ENCODE measurements at regions not wholly inside any gene's neighbourhood (a gene's known extent, or its start where the extent isn't known, plus 50 kb on each side); places are given as distances from the start of the nearest gene placed in this dataset.

GRCh38 chr1:119318466-119319309 is 49.9 kb upstream of the HAO2 start:
- TF ChIP-seq JUND (IDR thresholded peaks at IDR 0.05; ENCODE audit: low read depth) = no peak
- in situ Hi-C loops (cut with HindIII; ENCODE audit: low pct_unique_long_range_greater_than_20kb, low sequenced_read_pairs) = no loop called here
- no peak for DNase-seq (ENCODE audit: low read depth in 1 of 2, low spot score in 1 of 2)
